Natural killer cell (primary cell): ENCODE measurements at regions not wholly inside any gene's neighbourhood (a gene's known extent, or its start where the extent isn't known, plus 50 kb on each side); places are given as distances from the start of the nearest gene placed in this dataset.

Experiments
- ATAC-seq, 3 donors: fragments of 150-1000 bp in 2 of 3; fragments of 200-7000 bp in 1 of 3; cut with Tn5 transposase; 1 replicate in 1 of 3; 2 replicates in 2 of 3; pipeline ENCODE4 v1.10.0; 2021; ENCODE audit warnings: mild to moderate bottlenecking in 2 of 3, moderate library complexity in 2 of 3
- DNase-seq, 2 donors: peaks; one replicate each; pipeline versions ENCODE4 v3.0.0 to v3.0.0-alpha.2; 2013 to 2021; ENCODE audit warnings: mixed read lengths in 1 of 2
- H3K27ac ChIP-seq: one replicate; pipeline ENCODE4 v1.5.1; 2013; ENCODE audit warnings: mild to moderate bottlenecking, low read length
- H3K27me3 ChIP-seq: one replicate; pipeline ENCODE4 v1.6.1; 2013; ENCODE audit warnings: low read length; ENCODE audit not compliant: control insufficient read depth, insufficient read depth
- H3K36me3 ChIP-seq: one replicate; pipeline ENCODE4 v1.6.1; 2013; ENCODE audit warnings: low read length; ENCODE audit not compliant: control insufficient read depth, insufficient read depth
- H3K4me1 ChIP-seq: one replicate; pipeline ENCODE4 v1.6.1; 2013; ENCODE audit warnings: low read length; ENCODE audit not compliant: control insufficient read depth, insufficient read depth
- H3K4me3 ChIP-seq: one replicate; pipeline ENCODE4 v1.5.1; 2013; ENCODE audit warnings: low read length
- H3K9me3 ChIP-seq: one replicate; pipeline ENCODE4 v1.6.1; 2013; ENCODE audit warnings: low read length; ENCODE audit not compliant: control insufficient read depth, insufficient read depth
- H3K27ac Mint-ChIP-seq, 2 donors: one replicate each; pipeline ENCODE4 v1.8.0; 2022; ENCODE audit warnings: mild to moderate bottlenecking in 2 of 2, mixed read lengths in 2 of 2, moderate library complexity in 1 of 2
- H3K27me3 Mint-ChIP-seq, 2 donors: one replicate each; pipeline ENCODE4 v1.8.0; 2022; ENCODE audit warnings: low read depth in 2 of 2, mixed read lengths in 2 of 2
- H3K36me3 Mint-ChIP-seq: one replicate; pipeline ENCODE4 v1.8.0; 2022; ENCODE audit warnings: mixed read lengths
- H3K4me1 Mint-ChIP-seq, 2 donors: one replicate each; pipeline ENCODE4 v1.8.0; 2022; ENCODE audit warnings: mixed read lengths in 2 of 2
- H3K4me3 Mint-ChIP-seq: one replicate; pipeline ENCODE4 v1.8.0; 2022; ENCODE audit warnings: mild to moderate bottlenecking, moderate library complexity, mixed read lengths
- H3K9me3 Mint-ChIP-seq, 2 donors: one replicate each; pipeline ENCODE4 v1.8.0; 2022; ENCODE audit warnings: mixed read lengths in 2 of 2
- WGBS: methylation state at CpG from one replicate; pipeline ENCODE4 v1.1.7; 2013; ENCODE audit warnings: missing lambda C conversion rate; ENCODE audit not compliant: insufficient coverage; 5-methylcytosine and 5-hydroxymethylcytosine counted together
- intact Hi-C: fragments of 100-400 bp; cut with micrococcal nuclease; formaldehyde crosslinking; loops from one replicate; pipeline ENCODE4 v1.14.2; 2022
- TF ChIP-seq, protein P1 (sequence below): fragments of 200-600 bp; IDR thresholded peaks from one replicate; pipeline ENCODE4 v1.8.0; 2022; ENCODE audit warnings: antibody characterized with exemption

DNA sequence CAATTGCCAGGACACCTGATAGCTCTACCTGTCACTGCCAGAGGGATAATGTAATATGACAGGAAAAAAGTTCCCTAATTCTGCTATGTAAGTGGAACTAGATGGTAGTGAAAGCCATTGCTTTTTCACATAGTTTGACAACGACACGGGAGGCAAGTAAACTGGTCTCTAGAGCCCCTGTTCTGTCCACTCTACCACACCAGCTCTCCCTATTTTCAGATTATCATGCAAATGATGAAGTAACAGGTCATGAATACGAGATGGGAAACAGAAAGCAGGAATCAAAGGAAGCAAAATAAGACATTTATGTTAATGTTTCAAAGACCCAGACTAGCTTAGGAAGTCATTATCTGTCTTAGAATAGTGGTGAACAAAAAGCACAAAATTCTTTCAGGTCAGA, 56.2 kb downstream of the TAF11L14 start:
- Histone ChIP-seq H3K27me3 (no peaks in the 10 kb centered on the region), H3K27ac (no peak overlapping the region), H3K9me3 (peaks cover 3% of the 10 kb centered on the region), H3K36me3 (no peaks in the 10 kb centered on the region), H3K4me1 (no peaks in the 10 kb centered on the region), H3K4me3 (no peak overlapping the region)
- WGBS: 78% methylated on average over 2 of the region's 3 CpGs
- H3K9me3 Mint-ChIP-seq: peaks cover 33 to 44% of the 10 kb centered on the region in 2 donors
- no peaks in the 10 kb centered on the region for H3K4me1 Mint-ChIP-seq
- intact Hi-C loops: no loop called here
- no peak for DNase-seq
- no peak overlapping the region for H3K27ac Mint-ChIP-seq
- no peaks in the 10 kb centered on the region for H3K36me3 Mint-ChIP-seq
- no peak for ATAC-seq
- TF ChIP-seq, protein P1, sequence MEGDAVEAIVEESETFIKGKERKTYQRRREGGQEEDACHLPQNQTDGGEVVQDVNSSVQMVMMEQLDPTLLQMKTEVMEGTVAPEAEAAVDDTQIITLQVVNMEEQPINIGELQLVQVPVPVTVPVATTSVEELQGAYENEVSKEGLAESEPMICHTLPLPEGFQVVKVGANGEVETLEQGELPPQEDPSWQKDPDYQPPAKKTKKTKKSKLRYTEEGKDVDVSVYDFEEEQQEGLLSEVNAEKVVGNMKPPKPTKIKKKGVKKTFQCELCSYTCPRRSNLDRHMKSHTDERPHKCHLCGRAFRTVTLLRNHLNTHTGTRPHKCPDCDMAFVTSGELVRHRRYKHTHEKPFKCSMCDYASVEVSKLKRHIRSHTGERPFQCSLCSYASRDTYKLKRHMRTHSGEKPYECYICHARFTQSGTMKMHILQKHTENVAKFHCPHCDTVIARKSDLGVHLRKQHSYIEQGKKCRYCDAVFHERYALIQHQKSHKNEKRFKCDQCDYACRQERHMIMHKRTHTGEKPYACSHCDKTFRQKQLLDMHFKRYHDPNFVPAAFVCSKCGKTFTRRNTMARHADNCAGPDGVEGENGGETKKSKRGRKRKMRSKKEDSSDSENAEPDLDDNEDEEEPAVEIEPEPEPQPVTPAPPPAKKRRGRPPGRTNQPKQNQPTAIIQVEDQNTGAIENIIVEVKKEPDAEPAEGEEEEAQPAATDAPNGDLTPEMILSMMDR: no peak
- H3K4me3 Mint-ChIP-seq: no peak overlapping the region
- H3K27me3 Mint-ChIP-seq: no peaks in the 10 kb centered on the region

DNA sequence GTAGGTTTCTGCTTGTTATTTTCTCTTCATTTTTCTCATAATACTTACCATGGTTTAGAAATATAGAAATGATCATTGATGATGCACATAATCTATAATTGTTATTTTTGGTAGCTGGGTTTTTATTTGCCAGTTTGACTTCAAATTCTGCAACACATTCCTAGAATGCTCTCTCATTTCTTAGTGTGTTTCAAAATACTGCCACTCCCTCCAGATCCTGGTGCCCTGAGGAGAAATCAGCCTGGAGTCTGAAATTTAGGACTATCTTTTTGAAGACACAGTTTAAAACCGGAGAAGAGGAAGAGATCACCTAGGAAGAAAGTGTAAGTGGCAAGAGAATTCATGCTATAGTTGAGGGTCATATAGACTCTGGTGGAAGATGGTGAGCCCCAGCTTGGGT, 57.5 kb downstream of the TAF11L14 start:
- H3K27me3 Mint-ChIP-seq: no peaks in the 10 kb centered on the region
- no peaks in the 10 kb centered on the region for H3K4me1 Mint-ChIP-seq
- intact Hi-C loops: no loop called here
- peaks cover 30 to 42% of the 10 kb centered on the region in 2 donors for H3K9me3 Mint-ChIP-seq
- TF ChIP-seq, protein P1: no peak
- no peak overlapping the region for H3K4me3 Mint-ChIP-seq
- Histone ChIP-seq H3K4me1 (no peaks in the 10 kb centered on the region), H3K9me3 (peaks cover 3% of the 10 kb centered on the region), H3K4me3 (no peak overlapping the region), H3K27me3 (no peaks in the 10 kb centered on the region), H3K27ac (no peak overlapping the region), H3K36me3 (no peaks in the 10 kb centered on the region)
- ATAC-seq (no peak), DNase-seq (no peak)
- no peaks in the 10 kb centered on the region for H3K36me3 Mint-ChIP-seq
- H3K27ac Mint-ChIP-seq: no peak overlapping the region
- WGBS: 81% methylated on average over 1 of the region's 1 CpG

DNA sequence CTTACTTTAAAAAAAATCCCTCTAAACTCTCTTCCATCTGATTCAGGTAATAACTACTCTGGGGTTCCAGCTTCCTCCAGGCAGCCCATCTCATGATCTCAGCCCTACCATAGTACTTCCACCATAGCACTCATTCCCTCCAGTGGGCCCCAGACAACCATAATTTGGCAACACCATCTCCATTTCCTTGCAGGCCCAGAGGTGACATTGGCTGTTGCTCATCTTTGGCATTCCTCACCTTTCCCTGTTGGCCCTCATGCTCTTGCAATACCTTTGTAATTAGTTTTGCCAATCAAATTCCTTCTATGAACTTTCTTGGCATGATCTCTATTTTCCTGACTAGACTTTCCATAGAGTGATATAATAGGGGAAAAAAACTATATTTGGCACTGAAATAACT, 60.1 kb downstream of the TAF11L14 start:
- ATAC-seq (no peak), DNase-seq (no peak)
- no peaks in the 10 kb centered on the region for H3K27me3 Mint-ChIP-seq
- no peaks in the 10 kb centered on the region for H3K36me3 Mint-ChIP-seq
- no peaks in the 10 kb centered on the region for H3K4me1 Mint-ChIP-seq
- peaks cover 32 to 42% of the 10 kb centered on the region in 2 donors for H3K9me3 Mint-ChIP-seq
- Histone ChIP-seq H3K9me3 (peaks cover 3% of the 10 kb centered on the region), H3K27ac (no peak overlapping the region), H3K36me3 (no peaks in the 10 kb centered on the region), H3K4me3 (no peak overlapping the region), H3K27me3 (no peaks in the 10 kb centered on the region), H3K4me1 (no peaks in the 10 kb centered on the region)
- intact Hi-C loops: no loop called here
- no peak overlapping the region for H3K4me3 Mint-ChIP-seq
- no peak overlapping the region for H3K27ac Mint-ChIP-seq
- TF ChIP-seq, protein P1: no peak

DNA sequence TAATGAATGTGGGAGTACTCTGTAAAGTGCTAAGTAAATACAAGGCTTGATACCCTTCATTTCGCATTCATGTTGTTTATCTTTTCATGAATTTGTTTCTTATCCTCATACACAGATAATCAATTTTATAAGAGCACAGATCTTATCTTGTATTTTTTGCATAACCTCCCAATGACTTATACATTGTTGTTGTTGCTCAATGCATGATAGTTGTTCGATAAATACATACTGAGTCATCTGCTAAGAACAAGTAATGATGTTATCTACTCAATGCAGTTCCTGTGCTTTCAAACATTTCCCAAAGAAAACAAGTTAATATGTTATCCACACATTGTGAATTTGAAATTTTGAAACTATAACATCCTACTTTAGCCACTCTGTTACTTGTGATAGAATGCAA, 60.7 kb downstream of the TAF11L14 start:
- no peaks in the 10 kb centered on the region for H3K27me3 Mint-ChIP-seq
- Histone ChIP-seq H3K36me3 (no peaks in the 10 kb centered on the region), H3K27ac (no peak overlapping the region), H3K27me3 (no peaks in the 10 kb centered on the region), H3K4me1 (no peaks in the 10 kb centered on the region), H3K4me3 (no peak overlapping the region), H3K9me3 (peaks cover 3% of the 10 kb centered on the region)
- H3K36me3 Mint-ChIP-seq: no peaks in the 10 kb centered on the region
- no peak overlapping the region for H3K27ac Mint-ChIP-seq
- DNase-seq: no peak
- intact Hi-C loops: no loop called here
- no peaks in the 10 kb centered on the region for H3K4me1 Mint-ChIP-seq
- WGBS: 83% methylated on average over 1 of the region's 2 CpGs
- no peak overlapping the region for H3K4me3 Mint-ChIP-seq
- peaks cover 33 to 42% of the 10 kb centered on the region in 2 donors for H3K9me3 Mint-ChIP-seq
- ATAC-seq: peak in 1 of 3 donors; percentile 50
- TF ChIP-seq, protein P1: no peak
